Omental fat pad (tissue), 3 donors: ENCODE measurements at regions not wholly inside any gene's neighbourhood (a gene's known extent, or its start where the extent isn't known, plus 50 kb on each side); places are given as distances from the start of the nearest gene placed in this dataset.

Experiments
- ATAC-seq: fragments of 150-250 bp; one replicate; pipeline ENCODE4 v1.9.1; 2016; ENCODE audit warnings: mild to moderate bottlenecking, moderate library complexity; ENCODE audit not compliant: low FRiP score
- DNase-seq: peaks from one replicate; pipeline ENCODE4 v3.0.0-alpha.2; 2019; ENCODE audit warnings: low spot score
- TF ChIP-seq, protein P1 (sequence below), 3 donors: fragments of 450-650 bp; IDR thresholded peaks; one replicate each; pipeline ENCODE4 v1.5.1; 2016 to 2017; ENCODE audit warnings: antibody characterized with exemption in 3 of 3, mild to moderate bottlenecking in 3 of 3, moderate library complexity in 2 of 3

DNA sequence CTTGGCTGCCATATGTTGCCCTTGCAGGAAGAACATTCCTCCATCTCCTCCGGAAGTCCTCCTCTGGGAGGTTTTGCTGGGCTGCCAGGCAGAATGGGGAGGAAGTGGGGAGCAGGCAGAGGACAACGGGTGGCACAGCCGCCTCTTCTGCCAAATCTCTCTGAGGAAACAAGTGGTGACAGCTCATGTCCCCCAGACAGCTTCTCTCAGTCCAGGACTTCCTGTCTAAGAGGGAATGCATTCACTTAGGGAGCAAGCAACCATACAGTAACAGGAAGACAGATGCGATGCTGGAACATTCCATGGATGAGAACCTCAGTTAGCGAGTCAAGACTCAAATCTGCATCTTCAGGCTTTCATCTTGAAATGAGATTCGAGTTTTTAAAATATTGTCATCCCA is 701.0 kb downstream of the SEMA5A start:
- TF ChIP-seq, protein P1, sequence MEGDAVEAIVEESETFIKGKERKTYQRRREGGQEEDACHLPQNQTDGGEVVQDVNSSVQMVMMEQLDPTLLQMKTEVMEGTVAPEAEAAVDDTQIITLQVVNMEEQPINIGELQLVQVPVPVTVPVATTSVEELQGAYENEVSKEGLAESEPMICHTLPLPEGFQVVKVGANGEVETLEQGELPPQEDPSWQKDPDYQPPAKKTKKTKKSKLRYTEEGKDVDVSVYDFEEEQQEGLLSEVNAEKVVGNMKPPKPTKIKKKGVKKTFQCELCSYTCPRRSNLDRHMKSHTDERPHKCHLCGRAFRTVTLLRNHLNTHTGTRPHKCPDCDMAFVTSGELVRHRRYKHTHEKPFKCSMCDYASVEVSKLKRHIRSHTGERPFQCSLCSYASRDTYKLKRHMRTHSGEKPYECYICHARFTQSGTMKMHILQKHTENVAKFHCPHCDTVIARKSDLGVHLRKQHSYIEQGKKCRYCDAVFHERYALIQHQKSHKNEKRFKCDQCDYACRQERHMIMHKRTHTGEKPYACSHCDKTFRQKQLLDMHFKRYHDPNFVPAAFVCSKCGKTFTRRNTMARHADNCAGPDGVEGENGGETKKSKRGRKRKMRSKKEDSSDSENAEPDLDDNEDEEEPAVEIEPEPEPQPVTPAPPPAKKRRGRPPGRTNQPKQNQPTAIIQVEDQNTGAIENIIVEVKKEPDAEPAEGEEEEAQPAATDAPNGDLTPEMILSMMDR (IDR thresholded peaks at IDR 0.05), result no peak
- ATAC-seq, result no peak
- no peak for DNase-seq

DNA sequence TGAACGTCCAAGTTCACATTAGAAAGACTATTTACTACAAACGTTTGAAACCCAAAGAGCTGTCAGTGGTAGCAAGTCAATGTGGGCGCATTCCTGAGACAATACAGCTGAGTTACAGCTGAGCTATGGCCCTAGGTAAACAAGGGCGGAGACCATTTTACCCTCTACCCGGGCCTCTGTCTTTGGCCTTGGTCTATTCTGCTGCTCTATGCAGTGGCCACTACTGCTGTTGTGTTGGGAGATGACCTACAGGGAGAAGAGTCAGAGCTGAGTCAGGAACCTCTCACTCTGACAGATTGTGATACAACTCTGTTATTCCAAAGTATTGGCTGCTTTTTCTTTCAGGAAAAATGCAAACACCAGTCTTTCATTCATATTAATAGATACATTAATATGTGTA is 700.6 kb downstream of the SEMA5A start:
- DNase-seq (no peak), ATAC-seq (no peak)
- TF ChIP-seq, protein P1 (IDR thresholded peaks at IDR 0.05), result no peak

DNA sequence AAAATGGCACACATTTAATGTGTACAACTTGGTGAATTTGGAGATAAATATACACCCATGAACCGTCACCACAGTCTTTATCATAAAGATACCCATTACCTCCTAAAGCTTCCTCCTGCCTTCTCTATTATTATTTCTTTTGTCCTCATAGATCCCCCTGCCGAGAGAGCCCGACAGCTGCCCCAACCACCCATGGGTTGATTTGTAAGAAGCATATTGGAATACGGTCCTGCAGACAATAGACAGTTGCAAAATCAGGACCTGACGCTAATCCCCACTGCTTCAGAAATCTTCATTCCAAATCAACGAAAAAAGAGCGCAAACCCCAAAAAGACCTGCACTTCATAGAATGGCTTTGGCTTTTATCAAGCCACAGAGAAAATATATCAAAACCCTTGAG is 697.5 kb downstream of the SEMA5A start:
- TF ChIP-seq, protein P1 (IDR thresholded peaks at IDR 0.05), result no peak
- no peak for DNase-seq
- ATAC-seq, result no peak

DNA sequence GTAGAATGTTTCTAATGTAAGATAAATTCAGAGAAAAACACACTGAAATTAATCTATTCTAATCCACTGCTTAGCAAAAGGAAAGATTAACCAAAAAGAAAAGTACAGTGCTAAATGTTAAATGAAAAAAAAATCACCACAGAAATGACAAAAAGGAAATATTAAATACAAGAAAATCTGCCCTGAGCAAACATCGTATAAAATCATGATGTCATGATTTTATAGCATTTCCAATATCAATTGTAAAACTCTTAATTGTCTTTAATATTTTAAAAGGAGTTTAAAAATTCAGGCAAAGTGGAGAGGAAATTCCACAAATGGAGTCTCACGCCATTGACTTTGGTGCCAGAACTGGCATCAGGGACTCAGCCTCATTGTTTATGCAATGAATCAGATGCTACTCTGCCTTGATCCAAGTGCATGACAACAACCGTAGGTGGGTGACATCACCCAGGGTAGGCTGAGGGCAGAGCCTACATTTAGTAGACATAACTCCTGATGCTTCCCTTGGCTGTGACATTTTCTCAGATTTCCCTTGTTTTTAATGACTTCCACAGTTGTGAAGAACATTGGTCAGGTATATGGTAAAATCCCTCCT is 696.8 kb downstream of the SEMA5A start:
- TF ChIP-seq, protein P1 (IDR thresholded peaks at IDR 0.05), result no peak
- DNase-seq, result no peak
- no peak for ATAC-seq

DNA sequence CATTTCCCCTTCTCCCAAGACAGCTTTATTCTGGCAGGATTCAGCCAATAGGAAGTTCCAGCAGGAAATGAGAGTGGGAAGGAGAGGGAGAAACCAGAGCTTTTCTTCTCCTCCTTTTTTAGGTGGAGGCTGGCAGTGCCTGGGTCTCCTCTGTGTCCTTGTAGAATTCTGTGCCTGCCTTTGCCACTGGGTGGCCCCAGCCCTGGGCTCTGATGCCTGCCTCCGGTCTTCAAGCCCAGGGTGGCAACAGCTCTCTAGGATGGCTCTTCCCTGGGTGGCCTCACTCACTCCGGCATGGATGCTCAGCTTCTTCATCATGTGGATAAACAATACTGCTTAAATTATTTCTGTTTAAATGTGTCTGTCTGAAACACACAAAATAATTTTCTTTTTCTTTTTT is 694.8 kb downstream of the SEMA5A start:
- TF ChIP-seq, protein P1 (IDR thresholded peaks at IDR 0.05), result no peak
- DNase-seq, result no peak
- ATAC-seq, result no peak

DNA sequence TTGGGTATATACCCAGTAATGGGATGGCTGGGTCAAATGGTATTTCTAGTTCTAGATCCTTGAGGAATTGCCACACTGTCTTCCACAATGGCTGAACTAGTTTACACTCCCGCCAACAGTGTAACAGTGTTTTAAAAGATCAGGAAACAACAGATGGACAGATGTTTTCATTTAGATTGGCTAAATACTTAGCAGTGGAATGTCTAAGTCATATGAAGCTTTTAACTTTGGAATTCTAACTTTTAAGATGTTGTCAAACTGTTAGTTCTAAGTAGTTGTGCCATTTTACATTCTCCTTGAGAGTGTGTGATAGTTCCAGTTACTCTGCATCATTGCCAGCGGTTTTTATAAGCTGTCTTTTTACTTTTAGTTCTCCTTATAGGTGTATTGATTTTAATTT is 688.8 kb downstream of the SEMA5A start:
- no peak for DNase-seq
- ATAC-seq, result no peak
- TF ChIP-seq, protein P1 (IDR thresholded peaks at IDR 0.05), result no peak

DNA sequence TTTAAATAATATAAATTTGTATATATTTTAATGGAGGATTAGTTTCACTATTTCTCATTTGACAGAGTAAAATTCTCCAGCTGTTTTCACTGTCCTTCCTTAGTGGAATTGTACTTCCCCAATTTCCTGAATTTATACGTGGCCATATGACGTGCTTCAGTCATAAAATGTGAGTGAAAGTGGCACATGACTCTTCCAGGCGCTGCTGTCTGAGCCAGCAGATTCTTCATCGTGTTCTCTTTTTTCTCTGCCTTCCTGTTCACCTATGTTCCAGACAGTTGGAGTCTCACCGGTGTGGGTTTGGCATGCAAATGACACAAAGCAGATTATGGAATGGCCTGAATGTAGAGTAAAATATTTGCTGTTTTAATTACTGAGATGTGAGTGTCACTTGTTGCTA is 684.1 kb downstream of the SEMA5A start:
- no peak for ATAC-seq
- DNase-seq, result no peak
- TF ChIP-seq, protein P1 (IDR thresholded peaks at IDR 0.05), result no peak
